ENCODE measurements at regions not wholly inside any gene's neighbourhood (a gene's known extent, or its start where the extent isn't known, plus 50 kb on each side); places are given as distances from the start of the nearest gene placed in this dataset.
"Not testable (repeated sequence)": the region's sequence is repeated elsewhere in the genome, so short reads cannot be mapped to it uniquely, and the experiment has no call there.

GRCh38 chr7:94321138-94321537 lies 73.6 kb upstream of the COL1A2 start:
- not testable (repeated sequence) for FAIRE-seq

GRCh38 chr7:94323844-94324243 lies 70.9 kb upstream of the COL1A2 start:
- FAIRE-seq, result no peak

- FAIRE-seq, result peak; percentile 97
Measured at GRCh38 chr7:94324380-94325121, 70.1 kb upstream of the COL1A2 start.

GRCh38 chr7:94325122-94325475 lies 69.6 kb upstream of the COL1A2 start:
- no peak for FAIRE-seq

GRCh38 chr7:94330269-94331020 lies 64.2 kb upstream of the COL1A2 start:
- FAIRE-seq, result peak; percentile 83

GRCh38 chr7:94332571-94332970 lies 62.1 kb upstream of the COL1A2 start:
- no peak for FAIRE-seq

GRCh38 chr7:94333810-94334209 lies 60.9 kb upstream of the COL1A2 start:
- no peak for FAIRE-seq

- no peak for FAIRE-seq
Measured at GRCh38 chr7:94335586-94335985, 59.1 kb upstream of the COL1A2 start.

GRCh38 chr7:94336009-94336408 lies 58.7 kb upstream of the COL1A2 start:
- FAIRE-seq, result no peak

- no peak for FAIRE-seq
Measured at GRCh38 chr7:94338921-94339371, 55.7 kb upstream of the COL1A2 start.

GRCh38 chr7:94344826-94345225 lies 49.9 kb upstream of the COL1A2 start:
- no peak for FAIRE-seq
